T-helper 2 cell (primary cell): ENCODE measurements at regions not wholly inside any gene's neighbourhood (a gene's known extent, or its start where the extent isn't known, plus 50 kb on each side); places are given as distances from the start of the nearest gene placed in this dataset.
"Not testable (repeated sequence)": the region's sequence is repeated elsewhere in the genome, so short reads cannot be mapped to it uniquely, and the experiment has no call there.

ENCODE experiments used
- DNase-seq, 5 experiments: peaks; one replicate each; pipeline versions ENCODE4 v3.0.0 to v3.0.0-alpha.2; 2012 to 2022

GRCh38 chr1:187038784-187039183 is 210.0 kb downstream of the PLA2G4A start:
- DNase-seq: peak in 1 of 5 experiments; percentile 10

GRCh38 chr1:187041104-187041503 is 212.4 kb downstream of the PLA2G4A start:
- no peak for DNase-seq

GRCh38 chr1:187042538-187042937 is 213.8 kb downstream of the PLA2G4A start:
- DNase-seq: no peak

- DNase-seq: not testable (repeated sequence)
Observed at GRCh38 chr1:187043433-187043832, 214.7 kb downstream of the PLA2G4A start.

- DNase-seq: no peak
Observed at GRCh38 chr1:187044411-187044810, 215.7 kb downstream of the PLA2G4A start.

- DNase-seq: no peak
Observed at GRCh38 chr1:187045371-187045770, 216.6 kb downstream of the PLA2G4A start.

- no peak for DNase-seq
Observed at GRCh38 chr1:187046293-187046692, 217.5 kb downstream of the PLA2G4A start.

- DNase-seq: no peak
Observed at GRCh38 chr1:187047298-187047697, 218.5 kb downstream of the PLA2G4A start.

- peak in 2 of 5 experiments; percentile 2 to 52 for DNase-seq
Observed at GRCh38 chr1:187051618-187052232, 223.0 kb downstream of the PLA2G4A start.

- no peak for DNase-seq
Observed at GRCh38 chr1:187053876-187054275, 225.1 kb downstream of the PLA2G4A start.

GRCh38 chr1:187054862-187055757 is 226.4 kb downstream of the PLA2G4A start:
- DNase-seq: no peak

GRCh38 chr1:187063271-187063670 is 234.5 kb downstream of the PLA2G4A start:
- no peak for DNase-seq

GRCh38 chr1:187067160-187067559 is 238.4 kb downstream of the PLA2G4A start:
- no peak for DNase-seq

GRCh38 chr1:187070076-187070475 is 241.3 kb downstream of the PLA2G4A start:
- no peak for DNase-seq

GRCh38 chr1:187072262-187073034 is 243.7 kb downstream of the PLA2G4A start:
- DNase-seq: peak in 2 of 5 experiments; percentile 9 to 30

GRCh38 chr1:187073035-187073560 is 244.3 kb downstream of the PLA2G4A start:
- peak in 1 of 5 experiments; percentile 66 for DNase-seq

- not testable (repeated sequence) for DNase-seq
Observed at GRCh38 chr1:187073634-187074245, 245.0 kb downstream of the PLA2G4A start.

- DNase-seq: no peak
Observed at GRCh38 chr1:187074445-187075048, 245.8 kb downstream of the PLA2G4A start.

- no peak for DNase-seq
Observed at GRCh38 chr1:187076922-187077321, 248.2 kb downstream of the PLA2G4A start.

- no peak for DNase-seq
Observed at GRCh38 chr1:187078321-187078720, 249.6 kb downstream of the PLA2G4A start.

- DNase-seq: no peak
Observed at GRCh38 chr1:187078916-187079315, 250.2 kb downstream of the PLA2G4A start.

- DNase-seq: no peak
Observed at GRCh38 chr1:187079330-187079729, 250.6 kb downstream of the PLA2G4A start.
